ENCODE measurements at regions not wholly inside any gene's neighbourhood (a gene's known extent, or its start where the extent isn't known, plus 50 kb on each side); places are given as distances from the start of the nearest gene placed in this dataset.
"Not testable (repeated sequence)": the region's sequence is repeated elsewhere in the genome, so short reads cannot be mapped to it uniquely, and the experiment has no call there.

DNA sequence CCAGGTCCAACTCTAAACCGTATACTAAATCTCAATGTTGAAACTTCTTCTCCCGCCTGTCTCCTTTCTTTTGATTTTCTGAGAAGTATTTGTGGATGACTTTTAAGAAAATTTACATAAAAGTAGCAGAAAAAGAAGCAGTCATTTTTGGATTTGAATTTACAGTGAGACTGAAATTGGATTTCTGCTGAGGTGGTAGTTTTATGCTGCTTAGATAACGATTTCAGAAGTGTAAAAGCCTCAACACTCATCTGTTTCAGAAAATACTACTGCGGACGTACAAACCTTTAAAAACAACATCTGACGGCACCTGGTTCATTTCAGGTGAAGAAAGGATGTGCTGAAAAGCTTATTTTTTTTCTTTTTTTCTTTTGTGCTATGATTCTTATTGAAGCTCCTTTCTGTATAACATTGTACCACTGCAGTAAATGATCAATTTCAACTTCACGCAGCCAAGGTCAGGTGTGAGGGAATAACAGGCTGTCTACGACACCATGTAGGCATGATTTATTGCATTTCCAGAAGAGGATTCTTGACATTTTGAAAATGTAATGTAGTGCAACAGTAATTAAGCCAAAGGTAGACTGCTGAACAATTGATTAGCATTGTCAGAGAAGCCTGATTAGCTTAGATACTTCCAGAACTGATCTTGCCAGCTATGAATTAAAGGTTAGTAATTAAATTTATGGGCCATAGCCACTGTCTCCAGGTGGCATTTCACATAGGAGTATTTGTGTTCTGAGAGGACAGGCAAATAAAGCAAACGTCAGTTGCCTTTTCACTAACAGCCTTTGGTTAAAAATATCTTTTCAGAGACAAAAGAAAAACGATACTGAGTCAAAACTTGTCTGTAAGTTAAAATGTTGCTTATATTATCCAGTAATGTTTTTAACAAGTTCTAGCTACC is 134.6 kb upstream of the KBTBD8 start:
- DNase-seq = peak; percentile 2

DNA sequence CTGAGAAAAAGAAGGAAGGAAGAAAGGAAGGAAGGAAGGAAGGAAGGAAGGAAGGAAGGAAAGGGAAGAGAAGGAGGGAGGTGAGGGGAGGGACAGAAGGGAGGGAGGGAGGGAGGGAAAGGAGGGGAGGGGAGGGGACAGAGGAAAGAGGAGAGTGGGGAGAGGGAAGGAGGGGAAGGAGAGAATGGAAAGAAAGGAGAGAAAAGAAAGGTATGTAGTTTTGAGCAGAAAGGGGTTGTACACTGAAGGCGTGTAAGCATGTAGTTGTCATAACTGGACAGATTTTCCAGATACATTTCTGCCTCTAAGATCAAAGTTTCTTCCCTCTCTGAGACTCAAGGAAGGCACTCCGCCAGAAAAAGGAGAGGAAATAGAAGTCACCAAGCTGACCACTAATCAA is 113.4 kb upstream of the KBTBD8 start:
- DNase-seq = no peak

DNA sequence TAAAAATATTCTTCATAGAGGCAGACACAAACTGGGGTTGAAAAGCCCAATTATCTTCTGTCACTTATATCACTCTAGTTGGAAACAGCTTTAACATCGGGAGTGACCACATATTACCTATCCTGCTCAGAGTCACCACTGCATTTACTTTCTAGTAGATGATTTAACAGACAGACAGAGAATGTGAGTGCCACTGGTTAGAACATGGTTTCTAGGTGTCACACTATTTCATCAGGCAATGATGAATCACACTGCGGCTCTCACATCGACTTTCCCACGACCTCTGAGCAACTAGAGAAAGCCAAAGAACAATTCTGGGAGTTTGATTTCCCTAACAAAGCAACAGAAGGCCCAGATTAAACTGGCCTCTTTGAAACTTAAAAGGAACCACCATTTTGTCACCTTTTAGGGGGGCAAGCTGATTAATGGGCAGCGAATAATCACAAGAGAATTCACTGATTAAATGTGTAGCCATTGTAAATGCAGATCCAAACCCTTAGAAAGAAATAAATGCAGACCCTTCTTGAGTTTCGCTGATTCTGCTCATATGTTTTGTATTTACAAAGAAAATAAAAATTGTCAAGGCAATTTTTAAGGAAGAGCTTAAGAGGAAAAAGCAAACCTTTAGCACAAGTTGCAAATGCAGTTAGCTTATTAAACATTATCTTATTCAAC is 112.6 kb upstream of the KBTBD8 start:
- DNase-seq = no peak

DNA sequence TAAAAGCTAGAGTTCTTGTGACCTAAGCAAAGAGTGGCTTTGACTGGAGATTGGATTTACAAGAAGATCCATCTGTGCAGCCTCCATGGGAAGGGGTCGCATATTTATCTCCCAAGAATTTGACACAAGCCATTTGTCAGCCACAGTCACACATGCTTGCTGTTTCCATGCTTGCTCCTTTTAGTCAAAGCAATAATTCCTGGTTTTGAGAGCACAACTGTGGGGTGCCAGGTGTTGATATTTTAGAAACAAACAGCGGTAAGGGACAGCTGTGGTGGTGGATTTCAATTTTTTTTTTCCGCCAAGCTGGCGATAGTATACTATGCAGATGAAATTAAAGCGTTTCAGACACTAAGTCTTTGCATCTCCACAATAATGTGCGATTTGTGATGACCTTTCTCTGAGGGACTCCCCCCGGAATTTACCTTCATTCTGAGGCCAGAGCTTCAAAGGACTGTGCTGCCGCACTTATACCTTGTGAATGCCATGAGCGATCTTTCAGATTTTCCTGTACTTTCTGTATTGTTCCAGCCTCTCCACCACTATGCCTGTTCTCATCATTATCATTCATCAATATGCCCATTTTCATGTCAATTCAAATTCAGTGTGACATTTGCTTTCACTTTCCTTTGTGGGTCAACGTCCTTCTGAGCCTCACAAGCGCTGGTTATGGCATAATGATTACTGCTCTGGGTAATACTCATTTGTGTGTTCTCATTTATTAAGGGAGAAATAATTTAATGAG is 108.2 kb upstream of the KBTBD8 start:
- no peak for DNase-seq

- no peak for DNase-seq
Observed at GRCh38 chr3:66898155-66898554, 100.0 kb upstream of the KBTBD8 start.

DNA sequence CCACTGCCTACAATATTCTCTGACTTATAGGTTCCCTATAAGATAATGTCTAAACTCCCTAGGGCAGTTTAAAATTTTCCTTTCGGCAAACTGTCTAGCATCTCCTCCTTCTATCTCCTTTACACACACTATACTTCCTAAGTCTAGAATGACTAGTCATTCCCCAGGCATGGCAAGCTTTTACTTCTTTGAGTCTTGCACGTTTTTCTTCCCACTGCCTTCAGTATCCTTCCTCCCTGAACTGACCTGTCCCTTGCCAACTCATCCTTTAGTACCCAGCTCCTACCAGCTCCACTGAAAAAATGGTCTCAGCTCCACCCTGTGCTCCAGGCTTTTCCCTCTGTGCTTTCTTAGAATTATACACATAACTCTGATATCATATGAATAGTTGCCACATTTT is 93.8 kb upstream of the KBTBD8 start:
- DNase-seq = no peak

DNA sequence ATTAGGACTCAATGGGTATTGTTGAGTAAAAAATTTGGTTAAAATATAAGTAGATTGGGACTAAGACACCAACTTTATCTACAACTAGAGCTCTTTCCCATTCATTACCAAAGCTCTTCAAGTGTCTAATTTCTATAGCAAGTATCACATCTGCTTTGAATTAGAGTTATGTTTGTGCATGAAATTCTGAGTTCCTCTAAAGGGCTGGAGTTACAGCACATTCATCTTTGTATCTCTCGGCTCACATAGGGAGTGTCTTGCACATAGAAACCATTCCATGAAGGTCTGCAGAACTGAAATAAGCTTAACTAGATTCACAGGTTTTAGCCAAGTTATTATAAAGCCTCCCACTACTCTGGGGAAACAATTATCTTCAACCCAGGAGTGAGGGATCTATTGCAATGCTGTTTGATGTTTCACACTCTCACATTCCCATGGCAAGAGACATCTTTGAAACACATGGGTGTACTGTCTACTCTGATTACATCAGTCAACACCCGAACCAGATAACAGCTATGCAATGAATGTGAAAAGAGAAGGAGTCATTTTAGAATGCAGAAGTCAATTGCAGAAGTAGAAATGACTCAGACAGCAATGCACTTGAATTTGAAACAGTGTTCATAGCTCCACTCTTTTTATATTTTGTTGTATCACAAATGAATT is 93.1 kb upstream of the KBTBD8 start:
- no peak for DNase-seq

GRCh38 chr3:66907136-66907535 is 91.0 kb upstream of the KBTBD8 start:
- DNase-seq = no peak

- DNase-seq = no peak
Observed at GRCh38 chr3:66910266-66911055, 87.6 kb upstream of the KBTBD8 start.

DNA sequence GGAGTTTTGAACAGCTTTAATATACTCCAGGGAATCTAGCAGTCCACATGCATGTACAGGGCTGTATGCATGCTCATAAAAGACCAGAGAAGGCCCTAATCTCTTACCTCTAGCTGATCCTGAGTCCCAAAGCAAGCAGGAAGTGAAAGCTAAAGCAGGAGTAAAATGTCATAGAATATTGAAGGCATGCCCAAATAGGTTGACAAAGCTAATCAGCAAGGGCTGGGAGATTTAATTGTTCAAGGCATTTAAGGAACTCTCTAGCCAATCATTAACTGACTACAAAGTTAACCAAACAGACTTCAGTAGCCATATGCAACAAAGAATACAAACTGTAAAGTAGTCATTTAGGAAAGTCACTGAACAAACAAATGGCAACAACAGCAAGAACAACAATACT is 85.8 kb upstream of the KBTBD8 start:
- DNase-seq = no peak

DNA sequence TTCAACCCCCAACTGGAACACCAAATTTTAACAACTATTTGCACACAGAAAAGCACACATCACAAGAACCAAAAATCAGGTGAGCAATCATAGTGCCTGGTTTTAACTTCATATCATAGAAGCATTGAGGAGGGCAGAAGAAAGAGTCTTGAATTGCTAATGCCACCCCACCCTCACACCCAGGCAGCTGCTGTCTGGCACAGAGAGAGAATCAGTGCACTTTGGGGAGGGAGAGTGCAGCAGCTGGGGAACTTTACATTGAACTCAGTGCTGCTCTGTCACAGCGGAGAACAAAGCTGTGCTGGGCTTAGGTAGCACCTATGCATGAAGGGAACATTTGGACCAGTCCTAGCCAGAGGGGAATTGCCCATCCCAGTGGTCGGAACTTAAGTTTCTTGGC is 76.0 kb upstream of the KBTBD8 start:
- no peak for DNase-seq

DNA sequence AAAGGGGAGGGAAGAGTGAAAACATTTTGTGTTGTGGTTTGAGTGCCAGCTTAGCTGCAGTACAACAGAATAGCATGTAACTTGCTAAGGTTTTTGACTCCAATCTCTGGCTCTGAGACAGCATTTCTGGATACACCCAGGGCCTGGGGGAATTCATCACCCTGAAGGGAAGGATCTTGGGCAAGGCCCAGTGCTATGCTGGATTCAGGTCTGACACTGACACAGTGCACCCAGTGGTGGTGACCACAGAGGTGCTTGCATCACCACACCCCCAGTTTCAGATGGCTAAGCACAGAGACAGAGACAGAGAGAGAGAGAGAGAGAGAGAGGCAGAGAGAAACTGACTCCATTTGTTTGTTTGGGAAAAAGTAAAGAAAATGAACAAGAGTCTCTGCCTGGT is 74.1 kb upstream of the KBTBD8 start:
- DNase-seq = no peak

DNA sequence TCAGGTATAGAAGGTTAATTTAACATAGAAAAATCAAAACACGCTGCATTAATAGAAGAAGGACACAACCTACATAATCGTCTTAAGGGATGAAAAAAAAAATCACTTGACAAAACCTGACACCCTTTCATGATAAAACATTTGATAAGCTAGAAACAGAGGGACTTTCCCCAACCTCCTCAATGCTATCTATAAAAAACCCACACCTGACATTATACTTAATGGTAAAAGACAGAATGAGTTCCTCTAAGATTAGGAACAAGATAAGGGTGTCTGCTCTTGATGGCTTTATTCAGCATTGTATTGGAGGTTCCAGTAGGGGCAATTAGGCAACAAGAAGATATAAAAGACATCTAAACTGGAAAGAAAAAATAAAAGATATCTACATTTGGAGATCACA is 69.9 kb upstream of the KBTBD8 start:
- no peak for DNase-seq

GRCh38 chr3:66931291-66931690 is 66.8 kb upstream of the KBTBD8 start:
- DNase-seq = no peak

DNA sequence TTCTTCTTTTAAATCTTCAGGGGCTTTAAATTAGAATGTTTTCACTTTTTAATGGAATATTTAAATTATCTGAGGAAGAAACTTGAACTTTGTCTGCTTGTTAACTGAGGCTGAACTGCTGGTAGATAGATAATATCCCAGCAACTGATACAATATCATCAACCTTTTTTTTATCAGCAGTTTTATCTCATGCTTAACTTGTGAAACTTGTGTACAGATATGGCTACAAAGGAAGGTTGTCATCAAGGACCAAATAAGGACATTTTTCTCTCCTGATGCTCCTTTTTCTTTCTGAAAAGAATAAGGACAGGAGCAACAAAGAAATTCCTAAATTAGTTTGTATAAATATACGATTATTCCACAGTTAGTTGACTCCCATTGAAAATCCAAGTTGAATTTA is 66.4 kb upstream of the KBTBD8 start:
- DNase-seq = no peak

DNA sequence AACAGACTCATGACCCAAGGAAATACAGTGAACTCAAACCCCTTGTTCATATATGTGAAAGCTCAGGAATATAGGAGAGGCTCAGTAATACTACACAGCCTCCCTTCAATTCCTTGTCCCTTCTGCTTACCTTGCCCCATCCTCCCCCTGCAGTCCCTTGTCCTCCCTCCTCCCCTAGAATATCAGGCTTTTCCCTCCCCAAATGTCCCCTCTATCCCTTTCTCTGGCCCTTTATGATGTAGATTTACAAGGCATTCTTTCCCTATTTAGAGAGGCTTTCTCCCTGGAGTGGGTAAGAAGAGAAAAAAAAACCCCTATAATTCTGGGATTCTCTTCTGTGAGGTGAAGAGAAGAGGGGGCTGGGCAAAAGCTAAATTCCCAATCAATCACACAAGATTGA is 64.9 kb upstream of the KBTBD8 start:
- DNase-seq = no peak

GRCh38 chr3:66934041-66934440 is 64.1 kb upstream of the KBTBD8 start:
- DNase-seq = no peak

- DNase-seq = peak; percentile 64
Observed at GRCh38 chr3:66934725-66935124, 63.4 kb upstream of the KBTBD8 start.

GRCh38 chr3:66937041-66937440 is 61.1 kb upstream of the KBTBD8 start:
- DNase-seq = not testable (repeated sequence)

DNA sequence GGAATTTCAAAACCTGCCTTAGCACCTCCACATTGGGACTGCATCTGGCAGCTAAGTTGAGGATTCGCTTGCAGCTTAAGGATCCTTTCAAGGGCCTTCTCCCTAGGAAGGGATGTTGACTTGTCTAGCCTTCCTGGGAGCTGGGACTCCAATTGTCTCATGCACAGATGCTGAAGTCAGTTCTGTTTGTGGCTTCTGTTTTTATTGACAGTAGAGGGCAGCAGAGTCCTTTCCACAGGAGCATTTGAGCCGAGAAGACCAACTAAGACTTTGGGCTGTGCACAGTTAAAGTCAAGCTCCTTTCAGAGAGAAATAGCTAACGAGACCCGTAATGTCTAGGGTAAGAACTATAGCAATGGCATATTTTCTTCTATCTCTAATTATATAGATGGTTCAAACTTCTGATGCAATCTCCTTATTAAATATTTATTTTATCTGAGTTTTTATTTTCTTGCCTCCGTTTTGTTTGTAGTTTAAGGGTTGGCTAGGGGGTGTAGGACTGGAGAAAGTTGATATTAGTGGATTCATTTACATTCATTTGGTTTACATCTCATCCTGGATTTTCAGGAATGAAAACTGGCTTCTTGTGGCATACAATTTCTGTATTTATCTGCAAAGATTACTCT is 59.7 kb upstream of the KBTBD8 start:
- peak; percentile 54 for DNase-seq

- DNase-seq = no peak
Observed at GRCh38 chr3:66948041-66948440, 50.1 kb upstream of the KBTBD8 start.

Data from NCI-H2227 treated with DMSO at 0.1 percent for 48 hours (cell line).